ENCODE measurements at regions not wholly inside any gene's neighbourhood (a gene's known extent, or its start where the extent isn't known, plus 50 kb on each side); places are given as distances from the start of the nearest gene placed in this dataset.

DNA sequence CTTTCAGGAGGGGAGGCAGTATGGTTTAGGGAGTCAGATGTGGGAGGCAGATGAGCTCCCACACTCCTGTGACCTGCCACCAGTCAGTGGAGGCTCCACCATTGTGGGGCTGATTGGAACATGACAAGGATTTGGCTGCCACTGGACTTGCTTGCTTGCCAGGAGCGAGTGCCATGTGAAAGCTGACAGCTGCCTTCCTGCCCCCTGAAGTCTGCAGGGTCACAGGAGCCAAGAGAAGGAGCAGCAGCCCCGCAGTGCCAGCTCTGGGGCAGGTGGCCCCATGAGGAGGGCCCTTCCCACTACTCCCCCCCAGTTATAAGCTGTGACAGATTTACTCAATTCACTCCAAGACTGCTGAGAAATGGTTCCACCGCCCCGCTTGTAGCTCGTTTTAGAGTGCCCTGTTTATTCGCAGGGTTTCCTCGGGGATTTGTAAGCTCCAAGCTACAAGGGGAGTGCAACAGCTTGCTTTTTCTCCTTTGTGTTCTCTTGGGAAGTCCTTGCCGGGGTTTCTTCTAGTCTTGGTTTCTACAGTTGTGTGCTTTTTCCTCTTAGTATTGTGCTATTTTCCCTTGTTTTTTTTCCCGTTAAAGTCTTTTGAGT lies 414.3 kb downstream of the MEIS1 start:
- Mint-ChIP-seq H3K27me3 (no peaks in the 10 kb centered on the region), H3K9me3 (ENCODE audit: insufficient read depth) (no peaks in the 10 kb centered on the region), H3K4me3 (no peak overlapping the region), H3K27ac (no peak overlapping the region), H3K4me1 (no peaks in the 10 kb centered on the region)
- DNase-seq (no peak), ATAC-seq (ENCODE audit: low read depth) (no peak)
- Histone ChIP-seq H3K79me2 (ENCODE audit: control insufficient read depth, insufficient read depth, low read length) (no peaks in the 10 kb centered on the region), H4K20me1 (ENCODE audit: control insufficient read depth, insufficient read depth, low read length, poor library complexity, severe bottlenecking) (no peaks in the 10 kb centered on the region), H3K4me2 (replicated peaks; ENCODE audit: low read depth, low read length, poor library complexity, severe bottlenecking) (no peak overlapping the region), H3K4me3 (ENCODE audit: control extremely low read depth in 1 of 5, extremely low read depth in 1 of 5, insufficient read depth in 1 of 5, low read depth in 2 of 5, low read length in 4 of 5) (no peak overlapping the region), H3K27ac (ENCODE audit: low read length in 2 of 2) (no peak overlapping the region), H3K9ac (ENCODE audit: low read length) (no peak overlapping the region), H3K4me1 (ENCODE audit: control insufficient read depth in 2 of 2, insufficient read depth in 2 of 2, low read length in 2 of 2) (no peaks in the 10 kb centered on the region), H3K36me3 (replicated peaks in 1 of 2; ENCODE audit: control extremely low read depth in 1 of 2, control insufficient read depth in 1 of 2, extremely low read depth in 1 of 2, insufficient read depth in 2 of 2, low read length in 1 of 2) (no peaks in the 10 kb centered on the region), H3K27me3 (replicated peaks in 1 of 4; ENCODE audit: control extremely low read depth in 1 of 4, control insufficient read depth in 3 of 4, insufficient read depth in 4 of 4, low read length in 3 of 4) (no peaks in the 10 kb centered on the region), H2AFZ (ENCODE audit: insufficient read depth, low read depth, low read length, poor library complexity, severe bottlenecking) (no peak overlapping the region), H3K9me3 (ENCODE audit: control extremely low read depth in 1 of 3, control insufficient read depth in 2 of 3, insufficient read depth in 1 of 3, low read length in 2 of 3) (peaks cover 0 to 4% (median 0%) of the 10 kb centered on the region in 3 donors)
- CTCF ChIA-PET, result no interaction called here
- WGBS (ENCODE audit: insufficient coverage), result 86% methylated on average over 4 of the region's 9 CpGs
- POLR2A ChIA-PET, result no interaction called here
- intact Hi-C loops (cut with micrococcal nuclease), result no loop called here
- TF ChIP-seq EZH2 (IDR thresholded peaks at IDR 0.05; ENCODE audit: borderline replicate concordance, insufficient read depth, low read depth, low read length, poor library complexity, severe bottlenecking), result no peak
- no peak for TF ChIP-seq CTCF (IDR thresholded peaks at IDR 0.05)

GRCh38 chr2:66850376-66850775 lies 415.5 kb downstream of the MEIS1 start:
- Histone ChIP-seq H3K4me3 (ENCODE audit: control extremely low read depth in 1 of 5, extremely low read depth in 1 of 5, insufficient read depth in 1 of 5, low read depth in 2 of 5, low read length in 4 of 5) (no peak overlapping the region), H3K27ac (ENCODE audit: low read length in 2 of 2) (no peak overlapping the region), H4K20me1 (ENCODE audit: control insufficient read depth, insufficient read depth, low read length, poor library complexity, severe bottlenecking) (no peaks in the 10 kb centered on the region), H3K9ac (ENCODE audit: low read length) (no peak overlapping the region), H3K9me3 (ENCODE audit: control extremely low read depth in 1 of 3, control insufficient read depth in 2 of 3, insufficient read depth in 1 of 3, low read length in 2 of 3) (peaks cover 0 to 4% (median 0%) of the 10 kb centered on the region in 3 donors), H3K4me2 (replicated peaks; ENCODE audit: low read depth, low read length, poor library complexity, severe bottlenecking) (no peak overlapping the region), H2AFZ (ENCODE audit: insufficient read depth, low read depth, low read length, poor library complexity, severe bottlenecking) (no peak overlapping the region), H3K79me2 (ENCODE audit: control insufficient read depth, insufficient read depth, low read length) (no peaks in the 10 kb centered on the region), H3K36me3 (replicated peaks in 1 of 2; ENCODE audit: control extremely low read depth in 1 of 2, control insufficient read depth in 1 of 2, extremely low read depth in 1 of 2, insufficient read depth in 2 of 2, low read length in 1 of 2) (no peaks in the 10 kb centered on the region), H3K4me1 (ENCODE audit: control insufficient read depth in 2 of 2, insufficient read depth in 2 of 2, low read length in 2 of 2) (no peaks in the 10 kb centered on the region), H3K27me3 (replicated peaks in 1 of 4; ENCODE audit: control extremely low read depth in 1 of 4, control insufficient read depth in 3 of 4, insufficient read depth in 4 of 4, low read length in 3 of 4) (no peaks in the 10 kb centered on the region)
- H3K27me3 Mint-ChIP-seq, result no peaks in the 10 kb centered on the region
- ChIA-PET CTCF (no interaction called here), POLR2A (no interaction called here)
- no peak for TF ChIP-seq CTCF (IDR thresholded peaks at IDR 0.05)
- no peak for TF ChIP-seq EZH2 (IDR thresholded peaks at IDR 0.05; ENCODE audit: borderline replicate concordance, insufficient read depth, low read depth, low read length, poor library complexity, severe bottlenecking)
- H3K4me3 Mint-ChIP-seq, result no peak overlapping the region
- 83% methylated on average over 5 of the region's 10 CpGs for WGBS (ENCODE audit: insufficient coverage)
- no peaks in the 10 kb centered on the region for H3K4me1 Mint-ChIP-seq
- ATAC-seq (ENCODE audit: low read depth) (no peak), DNase-seq (no peak)
- intact Hi-C loops (cut with micrococcal nuclease), result no loop called here
- no peak overlapping the region for H3K27ac Mint-ChIP-seq
- no peaks in the 10 kb centered on the region for H3K9me3 Mint-ChIP-seq (ENCODE audit: insufficient read depth)
